ENCODE measurements at regions not wholly inside any gene's neighbourhood (a gene's known extent, or its start where the extent isn't known, plus 50 kb on each side); places are given as distances from the start of the nearest gene placed in this dataset.

- TF ChIP-seq CTCF (IDR thresholded peaks at IDR 0.05) (no peak), BHLHE40 (IDR thresholded peaks at IDR 0.05; ENCODE audit: low read depth, low read length) (no peak), ELK1 (IDR thresholded peaks at IDR 0.05; ENCODE audit: low read depth, low read length) (no peak), SMC3 (IDR thresholded peaks at IDR 0.05) (no peak), CBX2 (IDR thresholded peaks at IDR 0.05; ENCODE audit: borderline replicate concordance, low read depth) (no peak), RFX5 (IDR thresholded peaks at IDR 0.05) (no peak), REST (IDR thresholded peaks at IDR 0.05) (no peak), CHD2 (IDR thresholded peaks at IDR 0.05; ENCODE audit: low read length, partially characterized antibody) (no peak)
Observed at GRCh38 chr22:44596396-44597125, 98.5 kb upstream of the RTL6 start.
